ENCODE measurements at regions not wholly inside any gene's neighbourhood (a gene's known extent, or its start where the extent isn't known, plus 50 kb on each side); places are given as distances from the start of the nearest gene placed in this dataset.
A peak's percentile ranks its signal among the peaks of the same experiment; 100 is the strongest.

- no peak for DNase-seq
These were observed 111.4 kb downstream of the THNSL2 start for GRCh38 chr2:88281302-88282217.

- no peak for DNase-seq
These were observed 99.7 kb downstream of the THNSL2 start for GRCh38 chr2:88269836-88270235.

- peak; percentile 11 for DNase-seq
These were observed 95.5 kb downstream of the THNSL2 start for GRCh38 chr2:88265352-88266303.

GRCh38 chr2:88263861-88264260 lies 93.7 kb downstream of the THNSL2 start:
- no peak for DNase-seq

GRCh38 chr2:88261725-88262124 lies 91.6 kb downstream of the THNSL2 start:
- no peak for DNase-seq

- DNase-seq: no peak
These were observed 88.1 kb downstream of the THNSL2 start for GRCh38 chr2:88258208-88258607.

GRCh38 chr2:88254437-88255091 lies 84.4 kb downstream of the THNSL2 start:
- DNase-seq: no peak

- no peak for DNase-seq
These were observed 83.9 kb downstream of the THNSL2 start for GRCh38 chr2:88253997-88254396.

GRCh38 chr2:88253375-88253774 lies 83.2 kb downstream of the THNSL2 start:
- no peak for DNase-seq

GRCh38 chr2:88252646-88253045 lies 82.5 kb downstream of the THNSL2 start:
- DNase-seq: no peak

- DNase-seq: no peak
These were observed 82.0 kb downstream of the THNSL2 start for GRCh38 chr2:88252111-88252510.

GRCh38 chr2:88250404-88250803 lies 80.3 kb downstream of the THNSL2 start:
- DNase-seq: no peak

- DNase-seq: no peak
These were observed 78.2 kb downstream of the THNSL2 start for GRCh38 chr2:88248280-88248828.

GRCh38 chr2:88247531-88247930 lies 77.4 kb downstream of the THNSL2 start:
- DNase-seq: no peak

- no peak for DNase-seq
These were observed 75.0 kb downstream of the THNSL2 start for GRCh38 chr2:88245109-88245508.

GRCh38 chr2:88239781-88240180 lies 69.6 kb downstream of the THNSL2 start:
- no peak for DNase-seq

GRCh38 chr2:88236666-88237065 lies 66.5 kb downstream of the THNSL2 start:
- no peak for DNase-seq

Measured in fibroblast of skin of right biceps (primary cell).